ENCODE measurements at regions not wholly inside any gene's neighbourhood (a gene's known extent, or its start where the extent isn't known, plus 50 kb on each side); places are given as distances from the start of the nearest gene placed in this dataset.
"Not testable (repeated sequence)": the region's sequence is repeated elsewhere in the genome, so short reads cannot be mapped to it uniquely, and the experiment has no call there.

DNA sequence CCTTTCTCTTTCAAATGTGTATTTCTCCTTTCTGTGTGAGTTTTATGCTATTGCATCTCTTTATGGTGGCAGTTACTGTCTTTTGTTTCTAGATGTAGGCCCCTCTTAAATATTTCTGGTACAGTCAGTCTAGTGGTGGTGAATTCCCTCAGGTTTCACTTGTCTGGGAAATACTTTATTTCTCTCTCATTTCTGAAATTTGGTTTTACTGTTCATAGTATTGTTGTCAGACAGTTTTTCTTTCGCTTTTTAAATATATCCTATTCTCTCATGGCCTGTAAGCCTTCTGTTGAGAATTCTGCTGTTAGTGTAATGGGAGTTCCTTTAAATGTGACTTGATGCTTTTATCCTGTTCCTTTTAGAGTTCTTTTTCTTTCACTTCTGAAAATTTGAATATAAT lies 874.0 kb downstream of the PLOD2 start:
- no peak for DNase-seq (ENCODE audit: low spot score)
- ATAC-seq: no peak

DNA sequence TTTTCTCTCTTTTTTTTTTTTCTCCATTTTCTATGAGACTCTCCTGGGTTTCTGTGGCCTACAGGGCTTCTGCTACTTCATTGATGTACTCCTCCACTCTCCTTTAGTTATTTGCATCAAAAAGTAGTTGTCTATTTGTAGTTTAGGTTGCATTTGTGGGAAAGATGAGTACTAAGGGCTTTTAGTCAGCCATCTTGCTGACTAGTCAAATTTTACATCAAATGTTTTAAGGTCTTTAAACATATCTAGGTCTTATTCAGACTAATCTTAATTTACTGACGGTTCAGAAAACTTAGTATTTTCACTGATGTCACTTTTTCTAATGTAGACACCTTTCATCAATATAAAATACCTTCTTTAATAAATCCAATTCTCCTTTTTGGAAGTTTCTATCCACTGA lies 871.0 kb downstream of the PLOD2 start:
- ATAC-seq (no peak), DNase-seq (ENCODE audit: low spot score) (no peak)

DNA sequence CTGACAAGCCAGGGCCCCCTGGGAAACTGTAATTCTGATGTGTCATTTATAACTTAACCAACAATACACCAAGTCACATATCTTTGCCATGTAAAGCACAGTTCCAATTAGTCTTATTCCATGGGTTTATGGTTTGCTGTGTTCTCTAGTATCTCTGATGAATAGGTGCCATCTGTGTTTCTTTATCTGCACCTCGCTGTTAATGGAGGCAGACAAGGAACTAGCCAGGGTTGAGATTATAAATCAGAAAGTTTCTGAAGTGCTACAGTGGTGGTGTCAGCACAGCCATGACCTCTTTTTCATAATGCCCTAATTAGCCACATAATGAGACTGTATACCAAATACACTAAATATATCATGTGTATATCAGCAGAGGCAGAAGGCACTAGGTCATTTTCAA lies 866.4 kb downstream of the PLOD2 start:
- no peak for DNase-seq (ENCODE audit: low spot score)
- no peak for ATAC-seq

DNA sequence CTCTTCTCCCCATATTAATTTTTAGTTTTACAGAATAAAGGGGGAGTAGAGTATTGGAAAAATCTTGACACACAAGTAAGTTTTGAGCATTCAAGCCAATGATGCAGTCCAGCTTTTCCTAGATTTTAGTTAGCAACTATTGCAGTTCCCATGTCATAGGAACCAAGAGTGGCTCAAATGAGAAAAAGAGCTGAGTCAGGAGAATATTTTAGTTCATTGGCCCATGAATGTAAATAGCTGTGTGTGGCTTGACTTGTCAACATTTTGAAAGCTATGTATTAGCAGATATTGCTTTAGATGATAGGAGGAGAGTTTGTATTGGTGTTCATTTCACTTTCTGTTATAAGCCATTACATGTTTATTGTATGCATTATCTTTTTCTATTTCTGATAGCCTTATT lies 853.7 kb downstream of the PLOD2 start:
- no peak for DNase-seq (ENCODE audit: low spot score)
- ATAC-seq: no peak

- ATAC-seq (no peak), DNase-seq (ENCODE audit: low spot score) (no peak)
Observed at GRCh38 chr3:145313751-145314150, 847.2 kb downstream of the PLOD2 start.

- DNase-seq (ENCODE audit: low spot score); ATAC-seq: not testable (repeated sequence)
Observed at GRCh38 chr3:145316253-145316652, 844.7 kb downstream of the PLOD2 start.

DNA sequence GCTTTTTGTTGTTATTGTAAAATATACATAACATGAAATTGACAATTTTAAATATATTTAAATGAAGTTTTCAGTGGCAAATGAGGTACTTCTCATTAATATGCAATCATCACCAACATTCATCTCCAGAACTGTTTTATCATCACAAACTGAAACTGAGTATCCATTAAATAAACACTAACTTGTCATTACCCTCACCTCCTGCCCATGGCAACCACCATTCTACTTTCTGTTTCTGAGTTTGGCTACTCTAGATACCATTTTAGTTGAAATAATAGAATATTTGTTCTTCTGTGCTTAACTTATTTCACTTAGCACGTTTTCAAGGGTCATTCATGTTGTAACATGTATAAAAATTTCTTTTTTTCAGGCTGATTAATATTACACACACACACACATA lies 834.3 kb downstream of the PLOD2 start:
- DNase-seq (ENCODE audit: low spot score): no peak
- no peak for ATAC-seq

- DNase-seq (ENCODE audit: low spot score); ATAC-seq: not testable (repeated sequence)
Observed at GRCh38 chr3:145333427-145333826, 827.6 kb downstream of the PLOD2 start.

- no peak for ATAC-seq
- DNase-seq (ENCODE audit: low spot score): no peak
Observed at GRCh38 chr3:145333931-145334330, 827.1 kb downstream of the PLOD2 start.

GRCh38 chr3:145355206-145355605 lies 805.8 kb downstream of the PLOD2 start:
- ATAC-seq: no peak
- DNase-seq (ENCODE audit: low spot score): no peak

DNA sequence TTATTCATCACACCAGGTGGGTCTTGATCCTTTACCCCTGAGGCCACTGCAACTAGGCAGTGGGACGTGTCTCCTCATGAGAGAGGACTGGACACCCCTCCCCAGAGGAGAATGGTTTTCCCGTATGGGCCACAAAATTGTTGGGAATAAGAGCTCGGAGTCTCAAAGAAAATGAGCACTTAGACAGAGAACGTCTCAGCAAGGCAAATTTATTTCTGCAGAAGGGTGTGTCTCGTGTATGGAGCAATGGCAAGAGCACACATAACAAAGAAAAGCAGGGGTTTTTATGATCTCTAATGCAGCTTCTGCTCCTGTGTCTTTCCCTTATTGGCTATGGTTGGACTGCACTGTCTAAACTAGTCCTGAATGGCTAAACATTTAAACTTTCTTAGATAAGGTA lies 803.5 kb downstream of the PLOD2 start:
- ATAC-seq: no peak
- no peak for DNase-seq (ENCODE audit: low spot score)

DNA sequence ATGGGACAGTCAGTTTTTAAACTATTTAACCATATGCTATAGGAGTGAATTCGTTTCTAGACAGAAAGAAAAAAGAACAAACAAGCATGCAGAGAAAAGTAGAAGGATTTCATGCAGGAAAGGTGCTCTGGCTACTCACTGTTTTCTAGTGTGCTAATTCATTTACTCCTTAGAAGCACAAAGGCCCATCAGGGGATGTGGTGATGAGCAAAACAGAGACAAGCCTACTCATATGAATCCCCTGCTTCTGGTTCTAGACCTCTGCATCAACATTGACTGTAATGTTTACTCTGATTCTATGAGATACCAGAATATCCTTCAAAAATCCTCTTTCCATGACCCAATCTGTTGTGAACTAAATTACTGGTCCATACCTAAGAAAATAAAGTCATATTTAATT lies 801.9 kb downstream of the PLOD2 start:
- no peak for ATAC-seq
- DNase-seq (ENCODE audit: low spot score): no peak

DNA sequence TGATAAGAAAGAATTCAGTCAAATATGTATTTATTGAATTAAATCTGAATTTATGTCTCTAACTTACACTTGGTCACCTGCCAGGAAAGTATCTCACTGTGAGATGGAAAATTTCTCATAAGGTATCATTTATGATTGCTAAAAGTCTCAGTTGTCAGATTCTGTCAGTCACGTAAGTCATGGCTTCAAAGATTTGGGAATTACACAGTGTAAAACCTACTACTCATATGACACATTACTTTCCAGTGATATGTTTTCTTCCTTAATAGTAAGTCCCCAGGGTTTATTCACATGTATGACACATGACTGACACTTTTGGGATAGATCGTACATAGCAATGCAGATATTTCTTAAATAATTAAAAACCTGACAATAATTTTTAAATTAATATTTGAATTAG lies 792.2 kb downstream of the PLOD2 start:
- no peak for ATAC-seq
- no peak for DNase-seq (ENCODE audit: low spot score)

- DNase-seq (ENCODE audit: low spot score): no peak
- ATAC-seq: no peak
Observed at GRCh38 chr3:145370870-145371269, 790.1 kb downstream of the PLOD2 start.

DNA sequence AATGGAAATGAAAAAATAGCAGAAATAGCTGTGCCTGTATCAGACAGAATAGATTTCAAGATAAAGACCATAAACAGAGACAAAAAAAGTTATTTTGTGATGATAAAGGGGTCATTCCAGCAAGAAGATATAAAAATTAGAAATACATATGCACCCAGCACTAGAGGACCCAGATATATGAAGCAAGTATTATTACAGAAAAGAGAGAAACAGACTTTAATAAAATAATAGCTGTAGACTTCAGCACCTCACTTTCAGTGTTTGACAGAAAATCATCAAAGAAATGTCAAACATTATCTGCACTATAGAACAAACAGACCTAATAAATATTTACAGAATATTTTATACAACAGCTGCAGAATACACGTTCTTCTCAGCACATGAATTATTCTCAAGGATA lies 783.7 kb downstream of the PLOD2 start:
- no peak for ATAC-seq
- DNase-seq (ENCODE audit: low spot score): no peak

DNA sequence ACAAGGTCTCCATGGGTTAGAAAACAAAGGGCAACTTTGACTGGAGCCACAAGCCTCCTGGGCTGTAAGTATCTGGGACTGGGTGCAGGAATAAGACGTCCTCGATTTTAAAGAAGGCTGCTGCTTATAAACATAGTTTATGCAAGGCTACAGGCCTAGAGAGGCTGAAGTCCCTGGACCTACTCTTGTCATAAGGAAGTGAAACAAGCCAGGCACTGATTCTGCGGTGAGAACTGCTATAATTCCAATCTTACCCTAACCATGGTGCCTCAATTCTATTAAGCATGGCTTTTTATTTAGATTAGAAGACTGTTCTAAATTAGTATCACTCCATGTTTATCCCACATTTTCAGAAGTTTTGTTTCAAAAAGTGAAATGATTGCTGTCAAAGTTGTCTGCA lies 777.6 kb downstream of the PLOD2 start:
- no peak for DNase-seq (ENCODE audit: low spot score)
- no peak for ATAC-seq

GRCh38 chr3:145384307-145384706 lies 776.7 kb downstream of the PLOD2 start:
- DNase-seq (ENCODE audit: low spot score): no peak
- no peak for ATAC-seq

GRCh38 chr3:145387211-145387610 lies 773.8 kb downstream of the PLOD2 start:
- DNase-seq (ENCODE audit: low spot score) (no peak), ATAC-seq (no peak)

DNA sequence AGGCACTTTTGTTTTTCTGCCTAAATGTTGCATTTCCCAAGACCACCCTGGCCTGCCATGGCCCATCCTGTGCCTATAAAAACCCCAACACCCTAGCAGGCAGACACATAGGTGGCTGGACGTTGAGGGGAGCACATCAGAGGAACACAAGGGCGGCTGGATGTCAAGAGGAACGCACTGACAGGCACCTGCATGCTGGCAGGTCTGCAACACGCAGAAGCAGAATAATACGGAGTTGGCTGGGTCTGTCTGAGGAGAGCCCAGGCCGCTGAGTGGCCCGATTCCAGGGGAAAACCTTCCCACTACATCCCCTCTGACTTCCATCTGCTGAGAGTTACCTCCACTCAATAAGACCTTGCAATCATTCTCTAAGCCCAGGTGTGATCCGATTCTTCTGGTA lies 765.6 kb downstream of the PLOD2 start:
- DNase-seq (ENCODE audit: low spot score) (no peak), ATAC-seq (no peak)

- ATAC-seq (no peak), DNase-seq (ENCODE audit: low spot score) (no peak)
Observed at GRCh38 chr3:145411605-145412004, 749.4 kb downstream of the PLOD2 start.

DNA sequence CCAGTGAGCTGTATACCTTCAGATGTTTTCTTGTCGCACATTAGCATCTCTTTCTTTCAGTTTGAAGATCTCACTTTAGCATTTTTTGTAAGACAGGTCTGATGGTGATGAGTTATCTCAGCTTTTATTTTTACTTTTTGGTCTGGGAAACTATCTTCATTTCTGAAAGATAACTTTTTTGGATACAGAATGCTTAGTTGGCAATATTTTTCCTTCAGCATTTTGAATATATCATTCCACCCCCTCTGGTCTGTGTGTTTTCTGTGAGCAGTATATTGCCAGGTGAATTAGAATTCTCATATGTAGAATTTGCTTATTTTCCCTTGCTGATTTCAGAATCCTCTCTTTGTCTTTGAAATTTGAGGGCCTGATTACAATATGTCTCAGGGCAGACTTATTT lies 743.3 kb downstream of the PLOD2 start:
- DNase-seq (ENCODE audit: low spot score) (no peak), ATAC-seq (no peak)

GRCh38 chr3:145422556-145422955 lies 738.4 kb downstream of the PLOD2 start:
- ATAC-seq (no peak), DNase-seq (ENCODE audit: low spot score) (no peak)

GRCh38 chr3:145427355-145427754 lies 733.6 kb downstream of the PLOD2 start:
- DNase-seq (ENCODE audit: low spot score) (no peak), ATAC-seq (no peak)

DNA sequence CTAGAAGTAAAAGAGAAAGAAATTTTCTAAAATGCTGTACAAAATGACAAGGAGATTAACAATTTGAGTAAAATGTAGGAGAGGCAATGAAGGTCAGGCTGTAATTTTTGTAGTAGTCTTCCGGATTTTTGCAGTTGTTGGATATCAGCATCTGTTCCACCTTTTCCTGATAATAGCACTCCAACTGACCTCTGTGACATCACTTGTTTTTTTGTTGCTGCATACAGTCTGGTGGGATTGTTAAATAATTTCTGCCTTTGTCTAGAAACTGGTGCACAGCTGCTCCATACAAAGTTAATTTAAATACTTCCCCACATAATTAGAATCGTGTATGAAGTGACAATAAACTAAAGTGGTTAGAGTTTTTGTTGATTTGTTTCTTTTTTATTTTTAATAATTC lies 731.4 kb downstream of the PLOD2 start:
- ATAC-seq (no peak), DNase-seq (ENCODE audit: low spot score) (no peak)
